SK-N-SH (cell line): ENCODE measurements at regions not wholly inside any gene's neighbourhood (a gene's known extent, or its start where the extent isn't known, plus 50 kb on each side); places are given as distances from the start of the nearest gene placed in this dataset.

Experiments
- CTCF ChIP-seq: fragments of 200-600 bp; sonication (generic); IDR thresholded peaks from 2 replicates; pipeline ENCODE4 v1.6.1; 2017; ENCODE audit warnings: antibody characterized with exemption, mild to moderate bottlenecking, moderate library complexity
- EP300 ChIP-seq, 2 experiments: IDR thresholded peaks; 2 replicates each; pipeline versions ENCODE4 v1.4.0 to v1.6.1; 2012; ENCODE audit warnings: borderline replicate concordance in 1 of 2, low read depth in 1 of 2, low read length in 1 of 2
- FOXJ3 ChIP-seq: sonication (generic); formaldehyde crosslinking; IDR thresholded peaks from 2 replicates; pipeline ENCODE4 v1.5.1; 2020; ENCODE audit warnings: mild to moderate bottlenecking, missing genetic modification reagents
- MAX ChIP-seq: IDR thresholded peaks from 2 replicates; pipeline ENCODE4 v1.4.0; 2012; ENCODE audit warnings: low read depth
- POLR2AphosphoS5 ChIP-seq: IDR thresholded peaks from 2 replicates; pipeline ENCODE4 v1.6.1; 2012; ENCODE audit warnings: low read depth, low read length
- RAD21 ChIP-seq: IDR thresholded peaks from 2 replicates; pipeline ENCODE4 v1.6.1; 2012; ENCODE audit warnings: mild to moderate bottlenecking, low read length
- REST ChIP-seq: IDR thresholded peaks from 2 replicates; pipeline ENCODE4 v1.6.1; 2012; ENCODE audit warnings: mild to moderate bottlenecking, low read depth, low read length, moderate library complexity
- TEAD4 ChIP-seq: IDR thresholded peaks from 2 replicates; pipeline ENCODE4 v1.4.0; 2012; ENCODE audit warnings: mild to moderate bottlenecking, borderline replicate concordance; ENCODE audit not compliant: insufficient read depth

GRCh38 chr4:146063143-146063542 is 112.4 kb upstream of the LSM6 start:
- TF ChIP-seq CTCF (no peak), POLR2AphosphoS5 (no peak), FOXJ3 (CRISPR knock-in tag) (no peak), RAD21 (no peak), EP300 (IDR thresholded peaks at IDR 0.05; ENCODE audit: borderline replicate concordance in 1 of 2, low read depth in 1 of 2, low read length in 1 of 2) (no peak), REST (no peak), TEAD4 (no peak), MAX (no peak)
